Chondrocyte (in vitro differentiated cells): ENCODE measurements at regions not wholly inside any gene's neighbourhood (a gene's known extent, or its start where the extent isn't known, plus 50 kb on each side); places are given as distances from the start of the nearest gene placed in this dataset.

Source experiments
- DNase-seq: peaks from one replicate; pipeline ENCODE4 v3.0.0; 2021; ENCODE audit warnings: mixed read lengths, low spot score
- H3K27ac Mint-ChIP-seq: one replicate; pipeline ENCODE4 v1.8.0; 2021; ENCODE audit warnings: mild to moderate bottlenecking, moderate library complexity, mixed read lengths; ENCODE audit not compliant: unreplicated experiment
- H3K27me3 Mint-ChIP-seq: 2 replicates; pipeline ENCODE4 v1.8.0; 2021; ENCODE audit warnings: low read depth, mixed read lengths
- H3K36me3 Mint-ChIP-seq: 2 replicates; pipeline ENCODE4 v1.8.0; 2021; ENCODE audit warnings: low read depth, mixed read lengths
- H3K4me1 Mint-ChIP-seq: 2 replicates; pipeline ENCODE4 v1.8.0; 2021; ENCODE audit warnings: low read depth, mild to moderate bottlenecking, mixed read lengths
- H3K4me3 Mint-ChIP-seq: one replicate; pipeline ENCODE4 v1.8.0; 2021; ENCODE audit warnings: mild to moderate bottlenecking, moderate library complexity, mixed read lengths; ENCODE audit not compliant: unreplicated experiment
- H3K9me3 Mint-ChIP-seq: 2 replicates; pipeline ENCODE4 v1.8.0; 2021; ENCODE audit warnings: low read depth, mixed read lengths
- TF ChIP-seq, protein P1 (sequence below): fragments of 200-600 bp; sonication (generic); IDR thresholded peaks from 2 replicates; pipeline ENCODE4 v1.5.0; 2021; ENCODE audit warnings: antibody characterized with exemption, mild to moderate bottlenecking, moderate library complexity

DNA sequence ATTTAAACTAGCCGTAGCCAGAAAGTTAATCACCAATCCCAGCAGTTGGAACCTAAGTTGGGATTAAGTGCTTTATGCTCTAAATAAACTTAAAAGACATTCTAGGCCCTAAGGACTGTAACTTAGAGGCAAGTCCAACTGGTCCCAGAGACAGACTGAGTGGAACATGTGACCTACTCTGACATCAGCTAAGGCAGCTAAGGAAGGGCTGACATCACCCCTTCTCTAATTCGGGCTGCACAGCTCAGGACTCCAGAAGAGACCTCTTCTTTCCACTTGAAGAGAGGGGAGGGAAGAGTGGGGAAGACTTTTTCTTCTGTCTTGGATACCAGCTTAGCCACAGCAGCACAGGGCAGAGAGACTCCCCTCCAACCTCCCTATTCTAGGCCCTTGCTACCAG lies 565.2 kb downstream of the CDH8 start:
- Mint-ChIP-seq H3K4me1 (no peaks in the 10 kb centered on the region), H3K4me3 (no peak overlapping the region), H3K9me3 (peaks cover 26% of the 10 kb centered on the region), H3K27ac (no peak overlapping the region), H3K27me3 (no peaks in the 10 kb centered on the region), H3K36me3 (peaks cover 2% of the 10 kb centered on the region)
- TF ChIP-seq, protein P1, sequence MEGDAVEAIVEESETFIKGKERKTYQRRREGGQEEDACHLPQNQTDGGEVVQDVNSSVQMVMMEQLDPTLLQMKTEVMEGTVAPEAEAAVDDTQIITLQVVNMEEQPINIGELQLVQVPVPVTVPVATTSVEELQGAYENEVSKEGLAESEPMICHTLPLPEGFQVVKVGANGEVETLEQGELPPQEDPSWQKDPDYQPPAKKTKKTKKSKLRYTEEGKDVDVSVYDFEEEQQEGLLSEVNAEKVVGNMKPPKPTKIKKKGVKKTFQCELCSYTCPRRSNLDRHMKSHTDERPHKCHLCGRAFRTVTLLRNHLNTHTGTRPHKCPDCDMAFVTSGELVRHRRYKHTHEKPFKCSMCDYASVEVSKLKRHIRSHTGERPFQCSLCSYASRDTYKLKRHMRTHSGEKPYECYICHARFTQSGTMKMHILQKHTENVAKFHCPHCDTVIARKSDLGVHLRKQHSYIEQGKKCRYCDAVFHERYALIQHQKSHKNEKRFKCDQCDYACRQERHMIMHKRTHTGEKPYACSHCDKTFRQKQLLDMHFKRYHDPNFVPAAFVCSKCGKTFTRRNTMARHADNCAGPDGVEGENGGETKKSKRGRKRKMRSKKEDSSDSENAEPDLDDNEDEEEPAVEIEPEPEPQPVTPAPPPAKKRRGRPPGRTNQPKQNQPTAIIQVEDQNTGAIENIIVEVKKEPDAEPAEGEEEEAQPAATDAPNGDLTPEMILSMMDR: no peak
- no peak for DNase-seq

DNA sequence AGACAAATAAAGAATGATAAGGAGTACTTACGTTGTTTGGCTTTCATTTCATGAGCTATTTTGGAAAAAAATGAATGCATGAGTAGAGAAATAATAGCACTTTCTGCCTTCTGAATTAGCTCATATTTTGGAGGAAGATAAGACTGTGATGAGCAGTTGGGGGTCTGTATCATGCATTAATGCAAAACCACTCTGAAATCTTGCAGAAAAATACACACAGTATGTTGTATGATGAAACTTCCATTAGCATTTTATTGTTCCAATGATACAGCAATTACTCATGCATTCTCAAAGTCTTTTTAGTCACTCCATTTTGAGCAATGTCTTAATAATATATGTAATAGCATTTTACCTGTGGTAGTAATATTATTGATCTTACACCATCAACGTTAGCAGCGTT lies 571.0 kb downstream of the CDH8 start:
- TF ChIP-seq, protein P1: no peak
- no peak overlapping the region for H3K4me3 Mint-ChIP-seq
- no peaks in the 10 kb centered on the region for H3K36me3 Mint-ChIP-seq
- no peak overlapping the region for H3K27ac Mint-ChIP-seq
- H3K4me1 Mint-ChIP-seq: no peaks in the 10 kb centered on the region
- no peaks in the 10 kb centered on the region for H3K27me3 Mint-ChIP-seq
- DNase-seq: no peak
- peaks cover 6% of the 10 kb centered on the region for H3K9me3 Mint-ChIP-seq

GRCh38 chr16:61460020-61460419 lies 576.2 kb downstream of the CDH8 start:
- peaks cover 20% of the 10 kb centered on the region for H3K9me3 Mint-ChIP-seq

DNA sequence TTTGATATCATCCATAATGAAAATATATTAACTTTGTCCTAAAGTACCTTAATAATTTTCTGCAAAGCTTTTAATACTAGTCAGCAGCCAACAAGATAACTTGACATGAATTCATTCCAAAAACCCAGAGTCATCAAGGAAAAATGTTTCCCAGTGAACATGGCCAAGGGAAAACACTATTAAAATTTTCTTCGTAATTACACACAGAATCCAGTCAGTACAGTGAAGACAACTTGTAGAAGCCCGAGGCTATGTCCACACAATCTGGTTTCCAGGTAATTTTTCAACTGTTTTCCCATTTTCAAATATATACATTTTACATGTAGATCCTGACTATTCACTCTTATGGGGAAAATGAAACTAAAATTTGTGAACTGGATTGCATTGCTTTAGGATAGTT lies 600.9 kb downstream of the CDH8 start:
- Mint-ChIP-seq H3K27me3 (peaks cover 6% of the 10 kb centered on the region), H3K36me3 (no peaks in the 10 kb centered on the region), H3K4me3 (no peak overlapping the region), H3K27ac (no peak overlapping the region), H3K4me1 (no peaks in the 10 kb centered on the region), H3K9me3 (no peaks in the 10 kb centered on the region)
- no peak for DNase-seq
- TF ChIP-seq, protein P1: no peak

More at GRCh38 chr16:61460020-61460419, 576.2 kb downstream of the CDH8 start:
- Mint-ChIP-seq H3K36me3 (no peaks in the 10 kb centered on the region), H3K27me3 (peaks cover 3% of the 10 kb centered on the region), H3K27ac (no peak overlapping the region), H3K4me3 (no peak overlapping the region), H3K4me1 (no peaks in the 10 kb centered on the region)
- TF ChIP-seq, protein P1: no peak
- no peak for DNase-seq

- DNase-seq: no peak
- Mint-ChIP-seq H3K27ac (no peak overlapping the region), H3K36me3 (no peaks in the 10 kb centered on the region), H3K4me3 (no peak overlapping the region), H3K9me3 (no peaks in the 10 kb centered on the region), H3K4me1 (no peaks in the 10 kb centered on the region), H3K27me3 (peaks cover 3% of the 10 kb centered on the region)
- TF ChIP-seq, protein P1: peak; percentile 54
Observed at GRCh38 chr16:61432421-61432820, 603.8 kb downstream of the CDH8 start.
